ENCODE measurements at regions not wholly inside any gene's neighbourhood (a gene's known extent, or its start where the extent isn't known, plus 50 kb on each side); places are given as distances from the start of the nearest gene placed in this dataset.

DNA sequence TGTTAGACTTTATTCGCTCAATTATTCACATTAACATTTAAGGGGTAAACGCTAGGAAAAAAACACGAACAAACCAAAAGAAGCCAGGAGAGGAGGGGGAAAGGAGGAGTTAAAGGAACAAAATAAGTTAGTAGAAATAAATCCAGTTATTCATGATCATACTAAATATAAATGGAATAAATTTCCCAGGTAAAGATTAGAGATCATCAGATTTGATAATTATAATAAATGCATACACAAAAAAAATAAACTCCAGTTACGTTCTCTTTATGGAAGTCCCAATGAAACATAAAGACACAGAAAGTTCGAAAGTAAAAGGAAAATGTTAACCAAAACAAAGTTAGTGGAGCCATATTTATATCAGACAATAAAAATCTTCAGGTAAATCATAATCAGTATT is 568.7 kb upstream of the NOX3 start:
- DNase-seq, result no peak

DNA sequence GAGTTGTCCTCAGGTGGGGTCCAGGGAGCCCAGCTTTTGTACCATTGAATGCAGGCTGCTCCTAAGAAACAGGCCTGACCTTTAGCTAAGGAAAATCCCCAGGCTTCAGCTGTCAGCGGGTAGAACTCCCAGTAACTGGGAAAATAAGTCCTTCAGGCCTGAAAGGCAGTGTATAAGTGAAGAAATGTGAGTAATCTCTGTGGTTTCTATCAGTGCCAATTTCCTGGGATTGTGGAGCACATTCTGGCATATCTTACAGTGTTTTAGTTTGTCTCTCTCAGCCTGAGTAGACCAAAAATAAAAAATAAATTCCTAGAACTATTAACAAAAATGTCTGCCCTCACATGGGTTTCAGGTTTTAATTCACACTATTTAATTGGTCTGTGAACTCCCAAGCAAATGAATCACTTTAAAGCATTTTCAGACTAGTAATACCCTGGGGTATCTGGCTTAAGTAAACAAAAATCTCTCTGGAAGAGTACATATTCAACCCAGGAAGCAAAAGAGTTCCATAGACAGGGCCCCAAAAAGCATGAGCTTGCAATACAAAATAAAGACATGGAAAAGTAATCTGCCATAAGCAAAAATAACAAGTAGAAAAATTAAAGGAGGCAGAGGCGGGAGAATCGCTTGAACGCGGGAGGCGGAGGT is 566.2 kb upstream of the NOX3 start:
- no peak for DNase-seq

DNA sequence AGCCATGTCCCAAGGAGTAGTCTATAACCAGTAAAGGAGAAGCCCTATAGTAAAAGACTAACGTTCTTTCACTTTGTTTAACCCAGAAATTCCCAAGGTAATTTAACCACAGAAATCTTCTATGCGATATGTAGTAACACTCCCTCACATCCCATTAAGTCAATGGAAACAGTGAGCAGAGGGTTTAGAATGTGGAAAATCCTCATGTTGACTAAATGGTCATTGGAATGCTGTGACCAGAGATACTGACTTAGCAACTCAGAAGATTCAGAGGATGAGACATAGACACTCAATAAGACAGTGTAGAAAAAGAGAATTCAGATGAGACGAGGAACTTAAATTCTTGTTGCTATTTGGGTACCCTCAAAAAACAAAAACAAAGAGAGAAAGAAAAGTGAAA is 562.2 kb upstream of the NOX3 start:
- DNase-seq, result no peak

DNA sequence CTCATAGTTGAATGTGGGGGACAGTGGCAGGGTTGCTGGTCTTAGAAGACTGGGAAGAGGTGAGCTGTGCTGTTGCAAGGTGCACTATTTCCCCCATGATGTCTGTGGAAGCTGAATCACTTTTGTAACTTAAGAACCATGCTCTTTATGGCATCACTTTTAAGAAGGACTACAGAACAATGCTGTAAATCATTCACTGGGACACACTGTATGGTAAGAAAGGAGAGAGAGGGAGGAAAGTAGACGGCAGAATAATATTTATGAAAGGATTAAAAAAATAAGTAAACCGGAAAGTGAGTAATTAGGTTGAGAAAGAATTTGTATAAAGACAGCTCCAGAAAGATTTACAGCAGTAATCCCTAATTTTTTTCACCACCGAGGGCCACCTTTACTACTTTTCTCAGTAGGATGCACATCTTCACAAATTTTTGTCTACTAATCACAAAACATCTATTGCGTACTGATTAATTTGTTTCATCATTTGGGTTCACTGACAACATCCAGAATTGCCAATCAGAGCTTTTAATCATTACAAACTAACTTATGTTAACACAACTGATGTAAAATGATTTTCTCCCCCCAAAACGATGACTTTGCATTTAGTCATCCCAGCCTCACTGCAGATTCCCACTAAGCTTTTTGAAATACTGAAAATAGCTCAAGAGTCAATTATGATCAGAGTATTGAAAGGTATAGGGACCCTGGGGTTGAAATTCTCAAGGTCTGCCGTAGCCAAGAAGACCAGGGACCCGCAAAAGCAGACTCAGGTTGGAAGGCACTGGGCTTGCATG is 560.7 kb upstream of the NOX3 start:
- DNase-seq, result no peak

DNA sequence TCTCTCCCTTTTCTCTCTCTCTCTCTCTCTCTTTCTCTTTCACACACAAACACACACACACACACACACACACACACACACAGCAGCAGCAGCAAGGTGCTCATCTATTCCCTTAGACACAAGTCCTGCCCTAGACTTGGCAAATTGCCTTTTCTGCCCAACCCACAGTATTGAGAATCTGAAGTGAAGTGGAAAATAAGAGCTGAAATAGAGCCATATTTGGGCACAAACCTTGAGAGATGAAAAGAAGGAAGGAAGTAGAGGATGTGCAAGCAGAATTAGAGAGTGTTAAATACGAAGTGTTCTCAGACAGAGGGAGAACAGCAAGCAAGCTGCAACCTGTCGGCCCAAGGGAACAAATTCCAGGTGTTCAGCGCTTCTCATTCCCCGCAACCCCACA is 557.5 kb upstream of the NOX3 start:
- DNase-seq, result no peak

DNA sequence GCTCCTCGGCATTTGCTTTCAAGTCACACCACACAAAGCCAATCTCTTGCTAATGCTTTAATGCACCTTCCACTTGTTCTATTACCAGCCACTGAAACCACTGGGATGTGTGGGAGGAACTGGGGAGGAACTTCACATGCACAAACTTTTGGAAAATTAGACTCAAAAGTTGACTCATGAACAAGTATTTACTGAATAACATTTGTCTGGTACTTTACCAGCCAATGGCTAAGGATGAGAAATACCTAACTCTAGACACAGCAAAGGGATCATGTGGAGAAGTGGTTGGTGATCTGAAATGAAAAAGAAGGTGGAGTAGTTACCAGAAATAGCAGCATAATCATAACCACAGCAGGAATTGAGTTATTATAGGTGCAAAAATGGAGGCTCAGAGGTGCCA is 554.0 kb upstream of the NOX3 start:
- no peak for DNase-seq

DNA sequence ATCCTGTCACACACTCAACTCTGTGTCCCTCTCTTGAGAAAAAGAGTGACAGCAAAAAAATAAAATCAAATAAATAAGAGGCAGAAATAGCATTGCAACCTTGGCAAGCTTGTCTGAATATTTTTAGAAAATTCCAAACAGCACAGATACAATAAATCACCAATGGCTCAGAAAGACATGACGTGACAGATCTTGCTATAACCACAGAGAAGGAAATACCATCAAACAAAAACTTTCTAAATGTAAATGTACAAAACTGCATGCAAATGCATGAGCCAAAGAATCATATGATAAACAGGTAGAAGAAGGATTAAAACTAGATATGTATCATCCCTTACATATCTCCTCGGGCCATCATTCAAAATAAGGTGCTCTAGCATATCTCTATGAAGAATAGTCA is 549.2 kb upstream of the NOX3 start:
- DNase-seq, result no peak

DNA sequence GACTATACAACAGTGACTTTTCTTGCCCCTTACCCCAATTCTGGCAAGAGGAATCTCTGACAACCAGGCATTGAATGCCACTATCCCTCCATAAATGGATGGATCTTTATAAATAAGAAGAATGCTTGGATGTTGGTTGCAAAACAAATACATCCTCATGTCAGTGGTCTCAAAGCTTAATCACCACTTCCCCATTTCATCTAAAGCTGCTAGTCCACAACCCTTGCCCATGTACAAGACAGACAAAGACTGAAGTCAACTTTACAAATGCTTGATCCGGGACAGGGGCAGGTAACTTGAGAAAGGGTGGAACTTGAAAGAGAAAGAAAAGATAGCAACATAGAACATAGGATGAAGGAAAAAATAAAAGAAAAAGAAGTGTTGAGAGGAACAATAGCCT is 540.5 kb upstream of the NOX3 start:
- DNase-seq, result no peak

DNA sequence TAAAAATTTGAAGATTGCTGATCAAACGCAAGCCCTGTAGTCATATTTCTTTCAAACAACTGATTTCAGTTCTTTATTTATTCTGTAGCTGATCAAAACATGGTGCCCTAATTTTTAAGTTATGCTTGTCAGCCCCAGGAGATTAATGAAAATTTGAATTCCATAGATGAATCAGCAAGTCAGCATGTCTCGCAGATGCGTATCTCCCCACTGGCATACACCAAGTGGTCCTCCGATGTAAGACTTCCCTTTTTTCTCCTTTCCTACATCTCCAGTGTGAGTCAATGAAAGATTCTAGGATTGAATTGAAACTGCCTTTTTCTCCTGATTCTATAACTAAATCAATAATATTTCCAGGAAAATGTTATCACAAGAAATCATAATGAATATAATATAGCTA is 539.6 kb upstream of the NOX3 start:
- DNase-seq, result no peak

DNA sequence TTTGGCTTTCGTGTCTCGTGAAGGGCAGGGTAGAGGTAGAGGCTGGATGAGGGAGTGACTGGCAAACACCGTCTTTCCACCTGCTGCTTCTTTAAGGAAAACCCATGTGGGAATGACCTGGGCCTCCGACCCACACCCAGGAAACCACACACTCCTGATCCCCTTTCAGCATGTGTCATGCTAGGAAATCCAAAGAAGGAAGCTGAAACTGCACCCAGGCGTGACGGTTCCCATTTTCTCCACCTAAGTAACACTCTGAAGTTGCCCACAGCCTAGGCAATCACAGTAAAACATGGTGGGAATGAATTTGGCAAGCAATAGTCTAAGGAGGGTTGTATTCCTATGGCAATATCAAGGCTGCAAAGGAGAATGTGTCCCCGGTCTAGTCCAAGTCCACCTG is 538.4 kb upstream of the NOX3 start:
- no peak for DNase-seq

DNA sequence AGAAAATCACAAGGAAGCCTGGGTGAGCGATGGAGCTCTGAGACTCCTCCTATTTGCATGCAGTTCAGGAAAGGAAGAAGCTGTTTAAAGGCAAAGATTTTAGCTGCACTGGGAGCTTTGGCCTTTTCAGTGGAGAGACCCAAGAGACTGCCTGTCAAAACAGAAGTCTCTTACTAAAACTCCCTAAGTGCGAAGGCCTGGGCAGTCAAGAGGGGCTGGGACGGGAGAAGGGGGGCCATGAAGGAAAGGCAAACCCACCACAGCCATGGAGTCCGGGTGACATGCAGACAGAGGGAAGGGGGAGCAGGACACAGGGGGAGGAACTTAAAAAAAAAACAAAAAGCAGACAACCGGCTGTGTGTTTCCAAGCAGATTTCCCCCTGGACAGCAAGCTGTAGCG is 537.6 kb upstream of the NOX3 start:
- DNase-seq, result no peak

DNA sequence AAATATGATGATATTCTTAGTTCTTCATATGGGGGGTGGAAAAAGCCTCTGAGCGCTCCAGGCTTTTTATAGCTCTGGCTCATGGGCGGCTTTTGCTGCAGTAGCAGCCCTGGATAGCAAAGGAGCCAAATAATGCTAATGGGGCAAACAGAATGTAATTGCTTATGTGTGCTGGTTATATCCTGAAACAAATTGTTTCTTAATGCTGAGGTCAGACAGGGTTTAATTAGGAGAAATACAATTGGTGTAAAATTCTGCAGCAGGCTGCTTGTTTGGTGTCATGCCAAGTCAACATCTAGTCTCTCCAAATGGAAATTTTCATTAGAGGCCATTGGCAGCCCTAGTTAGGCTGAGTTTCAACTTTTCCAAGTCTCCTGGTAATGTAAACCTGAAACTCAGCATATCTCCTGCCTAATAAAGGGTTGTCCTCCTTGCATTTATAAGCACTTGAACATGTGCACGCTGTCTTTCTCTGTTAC is 530.1 kb upstream of the NOX3 start:
- no peak for DNase-seq

DNA sequence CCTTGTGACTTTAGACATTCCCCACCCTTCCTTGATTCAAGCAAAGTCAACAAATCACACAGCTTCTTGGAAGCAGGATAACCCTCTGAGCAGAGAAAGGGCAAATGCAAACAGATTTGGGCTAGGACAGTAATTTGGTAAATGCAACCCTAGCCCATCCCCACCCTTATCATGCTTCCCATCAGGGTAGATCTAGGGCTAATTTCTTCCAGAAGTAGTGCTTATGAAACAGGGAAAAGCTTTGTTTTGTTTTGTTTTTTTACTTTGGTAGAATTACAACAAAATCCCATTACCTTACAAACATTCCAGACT is 525.1 kb upstream of the NOX3 start:
- DNase-seq, result no peak

DNA sequence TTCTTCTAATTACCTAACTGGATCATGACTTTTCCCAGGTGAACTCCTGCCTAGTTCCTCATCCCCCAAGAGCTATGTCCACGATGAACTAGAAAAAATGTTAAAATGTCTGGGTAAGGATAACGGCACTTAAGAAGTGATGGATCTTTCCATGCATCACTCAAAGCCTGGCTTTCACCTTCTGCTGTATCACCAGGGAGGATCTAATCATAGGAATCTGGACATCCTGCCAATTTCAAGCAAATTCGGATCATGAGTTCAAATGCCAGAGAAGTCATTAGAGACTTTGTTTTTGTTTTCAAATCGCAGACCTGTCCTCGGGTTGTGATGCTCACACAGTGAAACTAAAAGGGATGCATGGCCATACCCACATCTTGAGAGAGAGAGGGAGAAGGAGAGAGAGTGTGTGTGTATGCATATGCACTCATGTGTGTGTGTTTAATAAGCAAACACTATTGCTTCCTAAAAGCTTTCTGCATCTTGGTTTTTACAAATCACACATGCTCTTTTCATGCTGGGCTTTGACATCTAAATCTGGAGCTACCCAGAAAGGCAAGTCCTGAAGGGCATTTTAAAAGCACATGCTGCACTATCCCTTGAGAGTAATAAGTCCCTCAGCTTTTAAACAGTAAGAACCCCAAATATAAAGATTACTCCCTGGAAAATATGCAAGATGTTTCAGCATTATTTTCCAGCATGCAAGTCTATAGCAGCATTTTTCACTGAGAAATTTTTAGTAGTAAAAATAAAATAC is 524.6 kb upstream of the NOX3 start:
- DNase-seq, result no peak

DNA sequence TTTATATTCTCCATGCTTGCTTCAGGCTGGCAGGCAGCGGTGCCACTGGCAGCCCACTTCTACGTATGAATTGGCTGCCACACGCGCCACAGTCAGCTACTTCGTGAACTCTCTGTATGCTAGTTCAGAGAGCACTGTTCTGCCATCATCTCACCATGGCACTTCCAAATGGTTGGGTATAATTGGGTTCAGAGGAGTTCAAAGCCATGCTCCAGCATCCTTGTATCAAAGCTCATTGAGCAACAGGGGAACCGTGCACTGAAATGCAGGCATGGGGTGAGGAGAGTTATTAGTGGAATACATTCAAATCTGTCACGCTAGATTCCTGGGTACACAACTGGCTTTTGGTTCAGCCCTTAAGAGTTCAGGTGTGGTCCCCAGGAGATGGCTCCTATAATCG is 519.9 kb upstream of the NOX3 start:
- no peak for DNase-seq

DNA sequence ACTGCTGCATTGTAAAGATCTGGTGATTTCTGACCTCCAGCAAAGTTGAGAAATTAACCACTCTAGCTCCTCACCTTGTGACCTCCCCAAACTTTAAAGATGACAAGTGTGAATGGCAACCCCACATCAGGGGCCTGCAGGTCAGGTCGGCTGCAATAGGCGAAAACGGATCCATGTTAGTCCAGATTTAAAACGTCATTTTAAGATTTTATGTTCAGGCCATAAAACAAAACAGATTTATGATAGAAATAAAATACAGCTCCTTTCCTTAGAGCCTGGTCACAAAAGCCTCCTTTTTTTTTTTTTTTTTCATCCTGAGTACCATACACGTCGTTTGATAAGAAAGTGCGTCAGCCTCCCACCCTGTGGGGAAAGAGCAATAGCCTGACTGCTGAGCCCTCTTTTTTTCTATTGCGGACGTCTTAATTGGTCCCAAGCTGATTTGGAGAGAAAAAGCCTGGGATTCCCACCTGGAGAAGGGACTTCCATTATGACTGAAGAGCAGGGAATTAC is 519.2 kb upstream of the NOX3 start:
- DNase-seq, result no peak

DNA sequence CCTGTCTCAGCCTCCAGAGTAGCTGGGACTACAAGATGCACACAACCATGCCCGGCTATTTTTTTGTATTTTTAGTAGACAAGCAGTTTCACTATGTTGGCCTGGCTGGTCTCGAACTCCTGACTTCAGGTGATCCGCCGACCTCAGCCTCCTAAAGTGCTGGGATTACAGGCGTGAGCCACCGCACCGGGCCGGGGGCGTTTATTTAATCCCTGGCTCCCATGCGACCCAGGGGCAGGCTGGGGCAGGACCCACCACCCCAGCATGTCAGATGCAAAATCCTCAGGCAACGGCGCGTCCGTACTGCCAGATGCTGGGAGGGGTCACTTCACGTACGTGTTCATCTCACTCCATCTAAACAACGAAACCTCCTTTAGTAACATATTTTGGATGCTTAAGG is 518.7 kb upstream of the NOX3 start:
- DNase-seq, result no peak

DNA sequence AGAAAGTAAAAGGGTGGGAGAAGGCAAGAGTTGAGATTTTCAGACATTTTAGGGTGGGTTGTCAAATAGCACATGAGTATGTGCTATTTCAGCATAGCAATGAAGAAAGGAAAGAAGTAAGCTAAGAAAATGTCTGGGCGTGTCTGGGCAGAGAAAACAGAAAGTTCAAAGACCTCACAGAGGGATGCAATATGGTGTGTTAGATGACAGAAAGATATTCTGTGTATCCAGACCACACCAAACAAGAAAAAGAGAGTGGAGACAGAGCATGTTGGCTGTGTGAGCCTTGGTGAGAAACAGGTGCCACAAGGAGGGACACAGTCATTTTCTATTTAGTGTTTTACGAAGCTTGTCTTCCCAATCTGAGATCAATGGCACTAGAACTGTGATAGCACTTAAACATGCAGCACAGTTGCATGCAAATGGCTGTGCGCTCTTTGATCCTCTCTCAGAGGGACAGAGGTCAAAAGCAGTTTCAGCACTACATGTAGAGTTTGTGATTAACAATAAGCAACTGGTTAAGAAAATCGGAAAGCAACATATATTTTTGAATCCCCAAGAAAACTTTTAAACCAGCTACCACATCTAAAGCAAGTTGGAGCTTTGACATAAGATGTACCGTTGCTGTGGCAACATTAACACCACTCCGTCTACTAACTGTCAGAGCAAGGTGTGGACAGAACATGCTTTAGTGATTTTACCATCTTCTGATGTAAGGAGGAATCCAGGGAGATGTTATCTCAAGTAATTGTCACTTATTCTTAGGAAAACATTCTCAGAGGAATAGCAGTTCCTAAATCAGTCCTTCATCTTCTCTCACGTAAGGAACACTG is 515.5 kb upstream of the NOX3 start:
- DNase-seq, result no peak

DNA sequence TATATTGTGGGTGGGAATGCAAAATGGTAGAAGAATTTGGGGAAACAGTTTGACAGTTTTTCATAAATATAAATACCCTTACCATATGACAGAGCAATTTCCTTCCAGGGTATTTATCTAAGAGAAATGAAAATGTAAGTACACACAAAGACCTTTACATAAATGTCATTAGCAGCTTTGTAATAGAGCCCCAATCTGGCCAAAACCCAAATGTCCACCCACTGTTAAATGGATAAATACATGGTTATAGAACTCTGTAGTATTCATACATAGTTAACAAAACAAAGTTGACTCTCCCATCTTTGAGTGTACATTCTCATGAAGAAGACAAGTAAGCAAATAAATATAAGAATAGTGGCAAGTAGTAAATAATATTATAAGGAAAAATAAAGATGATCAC is 514.8 kb upstream of the NOX3 start:
- no peak for DNase-seq

DNA sequence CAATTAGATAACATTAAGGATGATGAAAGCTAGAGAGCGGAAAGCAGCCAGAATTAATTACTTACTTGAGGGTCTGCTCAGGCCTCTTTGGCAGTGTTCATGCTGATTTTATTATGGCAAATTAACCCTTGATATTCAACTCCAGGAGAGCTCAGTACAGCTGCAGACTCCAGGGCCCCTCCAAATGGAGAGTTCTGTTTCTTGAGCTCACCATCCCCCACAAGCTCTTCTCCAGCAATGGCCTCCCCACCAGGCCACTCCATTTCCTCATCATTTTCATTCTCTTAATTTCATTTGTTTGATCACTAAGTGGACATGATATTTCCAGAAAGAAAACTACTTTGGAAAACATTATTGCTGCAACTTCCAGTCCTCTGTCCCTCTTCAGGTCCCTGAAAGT is 513.3 kb upstream of the NOX3 start:
- DNase-seq, result no peak

DNA sequence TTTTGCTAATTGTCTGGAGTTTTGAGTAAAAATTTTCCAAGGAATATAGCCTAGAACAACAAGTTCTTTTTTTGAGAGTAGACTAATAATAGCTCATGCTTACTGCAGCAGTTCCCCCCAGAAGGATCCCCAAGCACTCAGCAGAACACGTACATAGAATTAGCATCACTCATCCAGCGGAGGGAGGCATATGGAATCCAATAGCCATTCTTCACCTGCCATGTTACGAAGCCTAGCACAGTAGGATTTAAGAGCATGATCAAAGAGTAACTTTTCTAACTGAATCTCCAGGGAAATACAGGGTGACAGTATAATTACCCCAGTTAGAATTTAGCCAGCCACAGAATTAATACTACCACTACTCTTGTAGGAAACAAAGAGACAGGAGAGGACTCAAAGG is 511.7 kb upstream of the NOX3 start:
- DNase-seq, result no peak

DNA sequence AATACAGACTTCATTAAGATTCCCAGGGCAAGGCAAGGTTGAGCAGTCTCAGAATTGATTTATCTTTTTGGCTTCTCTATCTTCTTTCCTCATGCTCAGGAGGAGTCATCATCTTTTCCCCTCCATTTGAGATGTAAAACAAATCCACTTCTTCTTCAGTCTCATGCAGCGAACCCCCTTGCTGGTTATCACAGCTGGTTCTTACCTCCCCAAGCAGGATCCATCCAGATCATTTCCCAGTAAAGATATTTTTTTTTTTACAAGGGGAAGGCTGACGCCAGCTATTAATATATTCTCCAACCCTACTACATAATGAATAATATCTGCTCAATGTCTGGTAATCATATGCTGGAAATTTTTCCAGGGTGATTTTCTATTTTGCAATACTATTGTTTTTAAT is 508.9 kb upstream of the NOX3 start:
- no peak for DNase-seq

DNA sequence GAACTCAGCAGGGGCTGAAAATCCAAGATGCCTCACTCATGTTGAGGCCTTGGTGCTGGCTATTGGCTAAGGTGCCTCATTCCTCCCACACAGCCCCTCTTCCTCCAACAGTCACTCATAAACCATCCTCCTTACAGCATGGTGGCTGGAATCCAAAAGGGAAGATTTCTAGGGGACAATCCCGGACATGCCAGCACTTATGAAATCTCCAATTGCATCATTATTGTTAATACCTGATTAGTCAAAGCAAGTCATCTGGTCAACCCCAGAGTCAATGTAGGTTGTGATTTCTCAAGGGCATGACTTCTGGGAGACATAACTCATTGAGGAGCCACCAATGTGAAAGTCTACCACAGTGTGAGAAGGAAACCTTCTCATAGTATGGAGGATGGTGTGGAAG is 506.6 kb upstream of the NOX3 start:
- DNase-seq, result no peak
